ENCODE measurements at regions not wholly inside any gene's neighbourhood (a gene's known extent, or its start where the extent isn't known, plus 50 kb on each side); places are given as distances from the start of the nearest gene placed in this dataset.

- Histone ChIP-seq H3K4me1 (ENCODE audit: control insufficient read depth, extremely low read depth, insufficient read depth, low read length) (no peaks in the 10 kb centered on the region), H3K27ac (ENCODE audit: insufficient read depth, low read depth, low read length) (no peak overlapping the region), H3K79me2 (ENCODE audit: control insufficient read depth, insufficient read depth, low read length) (no peaks in the 10 kb centered on the region), H2AFZ (ENCODE audit: low read depth, low read length) (no peak overlapping the region), H3K4me3 (replicated peaks in 1 of 3; ENCODE audit: insufficient read depth in 1 of 3, low read depth in 1 of 3, low read length in 3 of 3) (no peak overlapping the region), H3K9me1 (replicated peaks; ENCODE audit: control insufficient read depth, extremely low read depth, insufficient read depth, low read length) (no peaks in the 10 kb centered on the region), H3K9ac (replicated peaks; ENCODE audit: extremely low read depth, insufficient read depth, low read length) (no peak overlapping the region), H3K36me3 (ENCODE audit: control insufficient read depth in 2 of 2, extremely low read depth in 1 of 2, insufficient read depth in 2 of 2, low read length in 2 of 2) (no peaks in the 10 kb centered on the region), H3K9me3 (replicated peaks; ENCODE audit: control insufficient read depth, insufficient read depth, low read length) (no peaks in the 10 kb centered on the region), H4K20me1 (replicated peaks; ENCODE audit: control insufficient read depth, extremely low read depth, insufficient read depth, low read length) (no peaks in the 10 kb centered on the region), H3K27me3 (ENCODE audit: control insufficient read depth in 2 of 2, insufficient read depth in 2 of 2, low read length in 2 of 2) (no peaks in the 10 kb centered on the region), H3K4me2 (ENCODE audit: insufficient read depth, low read length) (no peak overlapping the region)
- POLR2A ChIA-PET: no interaction called here
- FAIRE-seq (no peak), DNase-seq (ENCODE audit: low read depth, low spot score) (no peak)
- CTCF ChIA-PET: interaction anchor here (1.0 to 1.5 kb wide), 4 partner anchors 12 to 168 kb away, joined by 3 to 8 read pairs (median 4); no protein-coding TSS in a partner anchor
- TF ChIP-seq FOS (IDR thresholded peaks at IDR 0.05; ENCODE audit: borderline replicate concordance, insufficient read depth, low read length): no peak
- TF ChIP-seq MYC (IDR thresholded peaks at IDR 0.05; ENCODE audit: low read depth, low read length): no peak
- TF ChIP-seq CTCF (IDR thresholded peaks at IDR 0.05; ENCODE audit: extremely low read depth in 1 of 2, insufficient read depth in 1 of 2, low read depth in 1 of 2, low read length in 2 of 2): no peak
- TF ChIP-seq GATA2 (IDR thresholded peaks at IDR 0.05; ENCODE audit: insufficient read depth, insufficient read length, low read depth, low read length): no peak
- intact Hi-C loops (cut with micrococcal nuclease) (no loop called here), dilution Hi-C loops (cut with MboI; ENCODE audit: extremely low pct_ligation_motif_present, low sequenced_read_pairs) (no loop called here)
- no TSS peak for BruUV-seq (replicated peaks)
These were observed 79.2 kb downstream of the ELAPOR2 start for GRCh38 chr7:86980223-86980622.

- Histone ChIP-seq H3K36me3 (ENCODE audit: control insufficient read depth in 2 of 2, extremely low read depth in 1 of 2, insufficient read depth in 2 of 2, low read length in 2 of 2) (no peaks in the 10 kb centered on the region), H4K20me1 (replicated peaks; ENCODE audit: control insufficient read depth, extremely low read depth, insufficient read depth, low read length) (no peaks in the 10 kb centered on the region), H3K4me1 (ENCODE audit: control insufficient read depth, extremely low read depth, insufficient read depth, low read length) (no peaks in the 10 kb centered on the region), H3K27ac (ENCODE audit: insufficient read depth, low read depth, low read length) (no peak overlapping the region), H3K79me2 (ENCODE audit: control insufficient read depth, insufficient read depth, low read length) (no peaks in the 10 kb centered on the region), H2AFZ (ENCODE audit: low read depth, low read length) (no peak overlapping the region), H3K9ac (replicated peaks; ENCODE audit: extremely low read depth, insufficient read depth, low read length) (no peak overlapping the region), H3K9me1 (replicated peaks; ENCODE audit: control insufficient read depth, extremely low read depth, insufficient read depth, low read length) (no peaks in the 10 kb centered on the region), H3K27me3 (ENCODE audit: control insufficient read depth in 2 of 2, insufficient read depth in 2 of 2, low read length in 2 of 2) (no peaks in the 10 kb centered on the region), H3K4me3 (replicated peaks in 1 of 3; ENCODE audit: insufficient read depth in 1 of 3, low read depth in 1 of 3, low read length in 3 of 3) (no peak overlapping the region), H3K4me2 (ENCODE audit: insufficient read depth, low read length) (no peak overlapping the region), H3K9me3 (replicated peaks; ENCODE audit: control insufficient read depth, insufficient read depth, low read length) (no peaks in the 10 kb centered on the region)
- intact Hi-C loops (cut with micrococcal nuclease) (no loop called here), dilution Hi-C loops (cut with MboI; ENCODE audit: extremely low pct_ligation_motif_present, low sequenced_read_pairs) (no loop called here)
- ChIA-PET POLR2A (no interaction called here), CTCF (interaction anchor here (1.2 to 1.5 kb wide), 3 partner anchors 13 to 170 kb away, joined by 4 to 8 read pairs (median 5); partner anchors contain the start of gene ELAPOR2)
- FAIRE-seq: no peak
- no TSS peak for BruUV-seq (replicated peaks)
- no peak for DNase-seq (ENCODE audit: low read depth, low spot score)
- no peak for TF ChIP-seq FOS (IDR thresholded peaks at IDR 0.05; ENCODE audit: borderline replicate concordance, insufficient read depth, low read length)
- no peak for TF ChIP-seq POLR2AphosphoS5 (IDR thresholded peaks at IDR 0.05; ENCODE audit: insufficient read depth, low read depth, low read length)
- TF ChIP-seq MYC (IDR thresholded peaks at IDR 0.05; ENCODE audit: low read depth, low read length): no peak
- no peak for TF ChIP-seq EZH2 (IDR thresholded peaks at IDR 0.05; ENCODE audit: borderline replicate concordance, low read depth, low read length, severe bottlenecking)
- TF ChIP-seq JUN (IDR thresholded peaks at IDR 0.05; ENCODE audit: borderline replicate concordance, insufficient read depth, insufficient read length, low read depth): no peak
- TF ChIP-seq GATA2 (IDR thresholded peaks at IDR 0.05; ENCODE audit: insufficient read depth, insufficient read length, low read depth, low read length): no peak
- TF ChIP-seq POLR2A (IDR thresholded peaks at IDR 0.05; ENCODE audit: low read depth, low read length): no peak
- TF ChIP-seq CTCF (IDR thresholded peaks at IDR 0.05; ENCODE audit: extremely low read depth in 1 of 2, insufficient read depth in 1 of 2, low read depth in 1 of 2, low read length in 2 of 2): no peak
- TF ChIP-seq MAX (IDR thresholded peaks at IDR 0.05; ENCODE audit: insufficient read depth, insufficient read length): no peak
These were observed 80.5 kb downstream of the ELAPOR2 start for GRCh38 chr7:86978808-86979506.

All from endothelial cell of umbilical vein (primary cell).